ENCODE measurements at regions not wholly inside any gene's neighbourhood (a gene's known extent, or its start where the extent isn't known, plus 50 kb on each side); places are given as distances from the start of the nearest gene placed in this dataset.
"Not testable (repeated sequence)": the region's sequence is repeated elsewhere in the genome, so short reads cannot be mapped to it uniquely, and the experiment has no call there.

DNA sequence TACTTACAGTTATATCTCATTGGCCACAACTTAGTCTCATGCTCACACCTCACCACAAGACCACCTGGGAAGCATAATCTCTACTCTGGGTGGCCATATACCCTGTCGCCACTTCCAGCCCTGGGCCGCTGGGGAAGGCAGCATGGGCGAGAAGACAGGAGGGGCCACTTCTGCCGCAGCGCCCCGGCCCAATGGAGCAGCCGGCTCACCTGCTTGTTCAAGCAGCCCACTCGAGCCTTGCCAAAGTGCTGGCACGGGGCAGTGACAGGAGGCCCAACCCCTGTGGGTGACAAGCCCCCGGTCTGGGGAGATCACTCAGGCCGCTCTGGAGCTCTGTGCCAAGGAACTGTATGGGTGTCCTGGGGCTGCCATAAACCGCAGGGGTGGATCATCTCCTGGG lies 203.4 kb downstream of the CCT8L2 start:
- TF ChIP-seq, protein P1, sequence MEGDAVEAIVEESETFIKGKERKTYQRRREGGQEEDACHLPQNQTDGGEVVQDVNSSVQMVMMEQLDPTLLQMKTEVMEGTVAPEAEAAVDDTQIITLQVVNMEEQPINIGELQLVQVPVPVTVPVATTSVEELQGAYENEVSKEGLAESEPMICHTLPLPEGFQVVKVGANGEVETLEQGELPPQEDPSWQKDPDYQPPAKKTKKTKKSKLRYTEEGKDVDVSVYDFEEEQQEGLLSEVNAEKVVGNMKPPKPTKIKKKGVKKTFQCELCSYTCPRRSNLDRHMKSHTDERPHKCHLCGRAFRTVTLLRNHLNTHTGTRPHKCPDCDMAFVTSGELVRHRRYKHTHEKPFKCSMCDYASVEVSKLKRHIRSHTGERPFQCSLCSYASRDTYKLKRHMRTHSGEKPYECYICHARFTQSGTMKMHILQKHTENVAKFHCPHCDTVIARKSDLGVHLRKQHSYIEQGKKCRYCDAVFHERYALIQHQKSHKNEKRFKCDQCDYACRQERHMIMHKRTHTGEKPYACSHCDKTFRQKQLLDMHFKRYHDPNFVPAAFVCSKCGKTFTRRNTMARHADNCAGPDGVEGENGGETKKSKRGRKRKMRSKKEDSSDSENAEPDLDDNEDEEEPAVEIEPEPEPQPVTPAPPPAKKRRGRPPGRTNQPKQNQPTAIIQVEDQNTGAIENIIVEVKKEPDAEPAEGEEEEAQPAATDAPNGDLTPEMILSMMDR (optimal IDR thresholded peaks at IDR 0.05 in 1 of 3, IDR thresholded peaks at IDR 0.05 in 1 of 3, conservative IDR thresholded peaks at IDR 0.05 in 1 of 3; ENCODE audit: extremely low read depth in 1 of 3, insufficient read depth in 2 of 3, low read length in 3 of 3), result not testable (repeated sequence)
- not testable (repeated sequence) for TF ChIP-seq EZH2 (IDR thresholded peaks at IDR 0.05; ENCODE audit: low read length)
